ENCODE measurements at regions not wholly inside any gene's neighbourhood (a gene's known extent, or its start where the extent isn't known, plus 50 kb on each side); places are given as distances from the start of the nearest gene placed in this dataset.
"Not testable (repeated sequence)": the region's sequence is repeated elsewhere in the genome, so short reads cannot be mapped to it uniquely, and the experiment has no call there.

DNA sequence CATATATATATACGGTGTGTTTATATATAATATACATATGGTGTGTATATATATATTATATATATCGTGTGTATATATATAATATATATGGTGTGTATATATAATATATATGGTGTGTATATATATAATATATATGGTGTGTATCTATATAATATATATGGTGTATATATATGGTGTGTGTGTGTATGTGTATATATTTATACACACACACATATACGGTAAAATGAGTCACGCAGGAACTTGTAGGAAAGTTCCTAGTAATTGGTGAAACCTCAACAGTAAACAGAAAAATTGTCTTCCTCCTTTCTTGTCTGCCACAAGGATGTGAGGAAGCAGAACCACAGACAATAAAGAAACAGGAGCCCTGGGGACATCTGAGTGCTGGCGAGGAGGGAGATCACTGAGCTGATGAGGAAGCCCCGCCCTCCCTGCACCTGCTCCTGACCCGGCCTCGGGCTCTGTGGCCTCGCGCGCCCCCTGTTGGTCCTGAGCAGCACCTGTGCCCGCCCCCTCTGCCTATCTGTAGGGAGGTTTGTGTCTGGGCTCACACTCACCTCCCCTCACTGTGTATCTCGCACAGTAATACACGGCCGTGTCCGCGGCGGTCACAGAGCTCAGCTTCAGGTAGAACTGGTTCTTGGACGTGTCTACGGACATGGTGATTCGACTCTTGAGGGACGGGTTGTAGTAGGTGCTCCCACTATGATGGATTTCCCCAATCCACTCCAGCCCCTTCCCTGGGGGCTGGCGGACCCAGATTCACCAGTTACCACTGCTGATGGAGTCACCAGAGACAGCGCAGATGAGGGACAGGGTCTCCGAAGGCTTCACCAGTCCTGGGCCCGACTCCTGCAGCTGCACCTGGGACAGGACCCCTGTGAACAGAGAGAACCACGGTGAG is 1079.4 kb downstream of the TMEM121 start:
- no peak overlapping the region for H3K27ac ChIP-seq
- POLR2A ChIA-PET (ENCODE audit: low non-redundant PET): no interaction called here
- DNase-seq (ENCODE audit: low spot score): no peak
- TF ChIP-seq CTCF (conservative IDR thresholded peaks at IDR 0.05; ENCODE audit: low read depth): no peak
- CTCF ChIA-PET: no interaction called here

GRCh38 chr14:106606936-106607335 is 1080.6 kb downstream of the TMEM121 start:
- ChIA-PET CTCF (interaction anchor here (1.5 kb wide), 1 partner anchor 11 kb away, joined by 4 read pairs; no protein-coding TSS in a partner anchor), POLR2A (ENCODE audit: low non-redundant PET) (no interaction called here)
- TF ChIP-seq CTCF (conservative IDR thresholded peaks at IDR 0.05; ENCODE audit: low read depth): no peak
- no peak overlapping the region for H3K27ac ChIP-seq
- no peak for DNase-seq (ENCODE audit: low spot score)

DNA sequence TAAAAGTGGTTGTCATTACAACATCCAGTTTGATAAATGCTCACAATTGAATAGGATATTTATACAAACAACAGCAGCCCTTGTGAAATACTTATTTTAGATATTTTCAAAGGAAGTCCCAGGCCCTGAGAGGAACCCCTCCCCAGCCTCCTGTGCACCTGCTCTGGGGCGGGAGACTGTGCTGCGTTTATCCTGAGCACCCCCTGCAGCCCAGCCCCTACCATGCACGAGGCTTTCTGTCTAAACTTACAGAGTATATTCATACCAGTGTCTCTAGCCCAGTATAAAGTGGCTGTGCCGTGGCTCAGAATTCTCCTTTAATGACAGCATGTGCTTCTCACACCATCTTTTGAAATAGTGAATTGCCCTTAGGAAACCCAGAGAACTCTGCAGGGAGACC is 1084.3 kb downstream of the TMEM121 start:
- no peak overlapping the region for H3K27ac ChIP-seq
- POLR2A ChIA-PET (ENCODE audit: low non-redundant PET): no interaction called here
- TF ChIP-seq CTCF (conservative IDR thresholded peaks at IDR 0.05; ENCODE audit: low read depth): no peak
- no peak for DNase-seq (ENCODE audit: low spot score)
- CTCF ChIA-PET: no interaction called here

DNA sequence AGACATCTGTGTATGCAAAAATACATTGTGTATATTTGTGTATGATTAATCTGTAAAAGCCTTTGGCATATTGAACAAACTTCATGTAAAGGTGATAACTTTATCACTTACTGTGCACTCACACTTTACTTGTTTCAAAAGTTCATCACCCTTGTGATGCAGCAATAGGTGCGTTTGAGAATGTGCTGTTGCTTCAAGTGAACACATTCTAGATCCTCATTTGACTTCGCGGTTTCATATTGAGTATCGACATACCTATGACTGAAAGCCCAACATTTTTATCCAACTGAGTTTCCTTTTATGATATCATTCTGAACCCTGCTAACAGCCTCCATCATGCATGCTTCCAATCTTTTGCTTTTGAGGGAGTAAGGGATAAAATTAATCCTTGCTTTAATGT is 1086.9 kb downstream of the TMEM121 start:
- ChIA-PET CTCF (no interaction called here), POLR2A (ENCODE audit: low non-redundant PET) (no interaction called here)
- no peak for DNase-seq (ENCODE audit: low spot score)
- no peak for TF ChIP-seq CTCF (conservative IDR thresholded peaks at IDR 0.05; ENCODE audit: low read depth)
- H3K27ac ChIP-seq: no peak overlapping the region

DNA sequence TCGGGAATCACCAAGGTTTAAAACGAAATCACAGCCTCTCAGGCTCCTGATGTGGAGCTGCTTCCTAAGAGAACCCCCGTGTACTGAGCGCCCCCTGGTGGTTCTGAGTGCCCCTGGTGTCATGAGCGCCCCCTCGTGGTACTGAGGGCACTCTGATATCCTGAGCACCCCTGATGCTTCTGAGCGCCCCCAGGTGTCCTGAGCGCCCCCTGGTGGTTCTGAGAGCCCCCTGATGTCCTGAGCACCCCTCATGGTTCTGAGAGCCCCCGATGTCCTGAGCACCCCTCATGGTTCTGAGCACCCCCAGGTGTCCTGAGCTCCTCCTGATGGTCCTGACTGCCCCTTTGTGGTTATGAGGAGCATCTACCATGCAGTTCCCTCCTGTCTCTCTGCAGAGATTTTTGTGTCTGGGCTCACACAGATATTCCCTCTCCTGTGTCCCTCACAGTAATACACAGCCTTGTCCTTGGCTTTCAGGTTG is 1092.1 kb downstream of the TMEM121 start:
- DNase-seq (ENCODE audit: low spot score): not testable (repeated sequence)

GRCh38 chr14:106619606-106620005 is 1093.2 kb downstream of the TMEM121 start:
- no peak overlapping the region for H3K27ac ChIP-seq
- CTCF ChIA-PET: interaction anchor here (0.6 kb wide), 1 partner anchor 55 kb away, joined by 3 read pairs; no protein-coding TSS in a partner anchor
- no peak for TF ChIP-seq CTCF (conservative IDR thresholded peaks at IDR 0.05; ENCODE audit: low read depth)
- POLR2A ChIA-PET (ENCODE audit: low non-redundant PET): no interaction called here
- DNase-seq (ENCODE audit: low spot score): no peak

More for the DNA sequence above, 1092.1 kb downstream of the TMEM121 start:
- CTCF ChIA-PET: interaction anchor here (0.6 to 1.4 kb wide), 6 partner anchors 11 to 1016 kb away, joined by 3 to 4 read pairs (median 3); no protein-coding TSS in a partner anchor
- peak; percentile 42 for TF ChIP-seq CTCF (conservative IDR thresholded peaks at IDR 0.05; ENCODE audit: low read depth)
- H3K27ac ChIP-seq; POLR2A ChIA-PET (ENCODE audit: low non-redundant PET): not testable (repeated sequence)
